IMR-90 (cell line): ENCODE measurements at regions not wholly inside any gene's neighbourhood (a gene's known extent, or its start where the extent isn't known, plus 50 kb on each side); places are given as distances from the start of the nearest gene placed in this dataset.

ENCODE experiments used
- ATAC-seq: fragments of 200-7000 bp; cut with Tn5 transposase; 2 replicates; pipeline ENCODE4 v1.9.1; 2020; ENCODE audit warnings: low read depth, mild to moderate bottlenecking, moderate library complexity
- BruUV-seq: library from RNA; stranded (reverse); fragments of 400-500 nt; replicated peaks from 2 replicates; lab custom pipeline; 2021; lab: Mats Ljungman, UMichigan
- CTCF ChIA-PET: fragments of 300-600 bp; formaldehyde crosslinking; extraction: SDS; loops from one replicate; lab custom pipeline; 2021; ENCODE audit warnings: antibody characterized with exemption; lab: Yijun Ruan, JAX
- POLR2A ChIA-PET: fragments of 300-600 bp; sonication (Branson Sonifier 250); formaldehyde crosslinking; loops from one replicate; lab custom pipeline; 2022; ENCODE audit warnings: antibody characterized with exemption; ENCODE audit not compliant: unreplicated experiment; lab: Charles Lee
- DNase-seq: peaks from one replicate; pipeline ENCODE4 v3.0.0; 2013
- H2AFZ ChIP-seq: replicated peaks from 2 replicates; pipeline ENCODE3; 2013; ENCODE audit warnings: low read length, mild to moderate bottlenecking; ENCODE audit not compliant: poor library complexity
- H2AK5ac ChIP-seq: 2 replicates; pipeline ENCODE4 v1.6.1; 2013; ENCODE audit warnings: low read depth, low read length, inconsistent platforms
- H2AK9ac ChIP-seq: replicated peaks from 2 replicates; pipeline ENCODE3; 2013; ENCODE audit warnings: mild to moderate bottlenecking, low read depth, low read length, moderate library complexity; ENCODE audit not compliant: poor library complexity
- H2BK120ac ChIP-seq: 2 replicates; pipeline ENCODE4 v1.6.1; 2013; ENCODE audit warnings: low read depth, low read length, inconsistent platforms
- H2BK15ac ChIP-seq: 3 replicates; pipeline ENCODE4 v1.6.1; 2013; ENCODE audit warnings: low read depth, low read length, inconsistent platforms
- H2BK20ac ChIP-seq: 2 replicates; pipeline ENCODE4 v1.6.1; 2013; ENCODE audit warnings: low read depth, mild to moderate bottlenecking, inconsistent platforms, low read length, moderate library complexity
- H2BK5ac ChIP-seq: 2 replicates; pipeline ENCODE4 v1.6.1; 2013; ENCODE audit warnings: mild to moderate bottlenecking, low read depth, low read length, inconsistent platforms; ENCODE audit not compliant: poor library complexity, severe bottlenecking
- H3K14ac ChIP-seq: replicated peaks from 2 replicates; pipeline ENCODE4 v1.6.1; 2013; ENCODE audit warnings: low read depth, low read length, inconsistent platforms
- H3K18ac ChIP-seq: 2 replicates; pipeline ENCODE4 v1.6.1; 2013; ENCODE audit warnings: low read depth, low read length, control low read depth
- H3K23ac ChIP-seq: 2 replicates; pipeline ENCODE4 v1.6.1; 2013; ENCODE audit warnings: low read depth, low read length, inconsistent platforms
- H3K27ac ChIP-seq: 2 replicates; pipeline ENCODE4 v1.5.1; 2013; ENCODE audit warnings: mild to moderate bottlenecking, control low read depth, low read length; ENCODE audit not compliant: insufficient read depth
- H3K27me3 ChIP-seq: 2 replicates; pipeline ENCODE4 v1.6.1; 2013; ENCODE audit warnings: low read length; ENCODE audit not compliant: control insufficient read depth, insufficient read depth
- H3K36me3 ChIP-seq: 2 replicates; pipeline ENCODE4 v1.6.1; 2013; ENCODE audit warnings: low read length, mixed read lengths; ENCODE audit not compliant: control insufficient read depth, insufficient read depth
- H3K4ac ChIP-seq: 2 replicates; pipeline ENCODE4 v1.6.1; 2013; ENCODE audit warnings: low read depth, low read length, inconsistent platforms
- H3K4me1 ChIP-seq: 2 replicates; pipeline ENCODE4 v1.6.1; 2013; ENCODE audit warnings: low read length, mixed read lengths; ENCODE audit not compliant: control insufficient read depth, insufficient read depth
- H3K4me2 ChIP-seq: 2 replicates; pipeline ENCODE4 v1.6.1; 2013; ENCODE audit warnings: low read depth, mild to moderate bottlenecking, control low read depth, low read length, moderate library complexity
- H3K4me3 ChIP-seq: 2 replicates; pipeline ENCODE4 v1.5.1; 2013; ENCODE audit warnings: low read depth, mild to moderate bottlenecking, control low read depth, low read length, moderate library complexity; ENCODE audit not compliant: insufficient read depth
- H3K56ac ChIP-seq: 2 replicates; pipeline ENCODE4 v1.6.1; 2013; ENCODE audit warnings: low read length, inconsistent platforms; ENCODE audit not compliant: insufficient read depth; ENCODE audit errors: extremely low read depth
- H3K79me1 ChIP-seq, 2 experiments: 2 replicates each; pipeline ENCODE4 v1.6.1; 2013; ENCODE audit warnings: low read length in 2 of 2, inconsistent platforms in 1 of 2, low read depth in 1 of 2
- H3K9ac ChIP-seq: 2 replicates; pipeline ENCODE4 v1.6.1; 2013; ENCODE audit warnings: low read depth, low read length, control low read depth
- H3K9me1 ChIP-seq: 2 replicates; pipeline ENCODE4 v1.6.1; 2013; ENCODE audit warnings: low read length, inconsistent platforms; ENCODE audit not compliant: insufficient read depth
- H3K9me3 ChIP-seq: 2 replicates; pipeline ENCODE4 v1.6.1; 2013; ENCODE audit warnings: low read length; ENCODE audit not compliant: control insufficient read depth, insufficient read depth
- H4K20me1 ChIP-seq: 2 replicates; pipeline ENCODE4 v1.6.1; 2013; ENCODE audit warnings: low read length, inconsistent platforms; ENCODE audit not compliant: insufficient read depth
- H4K5ac ChIP-seq: 2 replicates; pipeline ENCODE4 v1.6.1; 2013; ENCODE audit warnings: mild to moderate bottlenecking, low read depth, low read length, control low read depth
- H4K8ac ChIP-seq, 2 experiments: 2 replicates each; pipeline ENCODE4 v1.6.1; 2013; ENCODE audit warnings: low read depth in 2 of 2, low read length in 2 of 2, control low read depth in 1 of 2, inconsistent platforms in 1 of 2
- H4K91ac ChIP-seq: 2 replicates; pipeline ENCODE4 v1.6.1; 2013; ENCODE audit warnings: low read depth, low read length, inconsistent platforms; ENCODE audit not compliant: insufficient read depth
- BHLHE40 ChIP-seq: fragments of 150-350 bp; IDR thresholded peaks from 2 replicates; pipeline ENCODE4 v1.6.1; 2016; ENCODE audit warnings: mild to moderate bottlenecking, low read depth, low read length
- CHD1 ChIP-seq: IDR thresholded peaks from 2 replicates; pipeline ENCODE4 v1.6.1; 2012; ENCODE audit warnings: low read depth, low read length, improper control_type of control experiment
- CTCF ChIP-seq: conservative IDR thresholded peaks from 2 replicates; pipeline ENCODE4 v1.5.1; 2012; ENCODE audit warnings: mild to moderate bottlenecking, low read depth, low read length, improper control_type of control experiment
- FOS ChIP-seq: fragments of 150-350 bp; IDR thresholded peaks from 2 replicates; pipeline ENCODE4 v1.6.1; 2016; ENCODE audit warnings: low read depth, low read length
- MAZ ChIP-seq: IDR thresholded peaks from 2 replicates; pipeline ENCODE4 v1.6.1; 2012; ENCODE audit warnings: low read depth, mild to moderate bottlenecking, low read length, improper control_type of control experiment, moderate library complexity, borderline replicate concordance
- MXI1 ChIP-seq: IDR thresholded peaks from 2 replicates; pipeline ENCODE4 v1.6.1; 2012; ENCODE audit warnings: low read depth, mild to moderate bottlenecking, low read length, moderate library complexity, borderline replicate concordance
- NFE2L2 ChIP-seq: fragments of 150-350 bp; IDR thresholded peaks from 2 replicates; pipeline ENCODE4 v1.6.1; 2016; ENCODE audit warnings: low read depth, mild to moderate bottlenecking, low read length
- RAD21 ChIP-seq: IDR thresholded peaks from 2 replicates; pipeline ENCODE4 v1.6.1; 2012; ENCODE audit warnings: low read length, improper control_type of control experiment
- WGBS, 2 experiments: methylation state at CpG; one replicate each; pipeline versions ENCODE4 v1.1.5 to v1.1.7; 2013; ENCODE audit warnings: missing lambda C conversion rate in 2 of 2; ENCODE audit not compliant: insufficient read length in 1 of 2; ENCODE audit errors: extremely low coverage in 2 of 2; 5-methylcytosine and 5-hydroxymethylcytosine counted together
- dilution Hi-C: fragments of 300-500 bp; cut with HindIII; formaldehyde crosslinking; loops from one replicate; pipeline ENCODE4 v1.14.3; 2018; ENCODE audit warnings: low sequenced_read_pairs; ENCODE audit not compliant: unreplicated experiment
- in situ Hi-C: fragments of 300-500 bp; cut with MboI; formaldehyde crosslinking; loops from 3 replicates; pipeline ENCODE4 v1.14.3; 2019; ENCODE audit warnings: low sequenced_read_pairs, inconsistent platforms, mixed read lengths
- intact Hi-C: fragments of 100-400 bp; cut with micrococcal nuclease; formaldehyde crosslinking; loops from 2 replicates; pipeline ENCODE4 v1.10.0; 2022
- TF ChIP-seq, protein P1 (sequence below): fragments of 150-350 bp; IDR thresholded peaks from 2 replicates; pipeline ENCODE4 v1.6.1; 2017; ENCODE audit warnings: mild to moderate bottlenecking, antibody characterized with exemption, low read length, low read depth
- TF ChIP-seq, protein P2 (sequence below): fragments of 150-350 bp; IDR thresholded peaks from 2 replicates; pipeline ENCODE4 v1.6.1; 2016; ENCODE audit warnings: low read depth, mild to moderate bottlenecking, low read length, moderate library complexity, borderline replicate concordance

GRCh38 chr4:43399726-43400125 lies 507.2 kb downstream of the GRXCR1 start:
- Histone ChIP-seq H4K5ac (no peak overlapping the region), H2BK15ac (no peak overlapping the region), H3K14ac (no peak overlapping the region), H4K20me1 (no peaks in the 10 kb centered on the region), H4K91ac (no peak overlapping the region), H3K18ac (no peak overlapping the region), H2BK5ac (no peak overlapping the region), H3K4ac (no peak overlapping the region), H3K9me1 (no peaks in the 10 kb centered on the region), H3K56ac (no peak overlapping the region), H3K4me2 (no peak overlapping the region), H2AK9ac (no peak overlapping the region), H3K36me3 (no peaks in the 10 kb centered on the region), H3K4me1 (peaks cover 2% of the 10 kb centered on the region; the same call in 1 of the 2 replicates), H3K4me3 (no peak overlapping the region), H2BK20ac (no peak overlapping the region), H2AK5ac (no peak overlapping the region), H3K9ac (no peak overlapping the region), H4K8ac (no peak overlapping the region), H3K27ac (no peak overlapping the region), H2BK120ac (no peak overlapping the region), H3K79me1 (no peaks in the 10 kb centered on the region), H3K23ac (no peak overlapping the region), H3K27me3 (no peaks in the 10 kb centered on the region), H3K9me3 (no peaks in the 10 kb centered on the region), H2AFZ (no peak overlapping the region)
- intact Hi-C loops, result no loop called here
- CTCF ChIA-PET, result no interaction called here
- no TSS peak for BruUV-seq
- DNase-seq (no peak), ATAC-seq (no peak)
- TF ChIP-seq, protein P1, sequence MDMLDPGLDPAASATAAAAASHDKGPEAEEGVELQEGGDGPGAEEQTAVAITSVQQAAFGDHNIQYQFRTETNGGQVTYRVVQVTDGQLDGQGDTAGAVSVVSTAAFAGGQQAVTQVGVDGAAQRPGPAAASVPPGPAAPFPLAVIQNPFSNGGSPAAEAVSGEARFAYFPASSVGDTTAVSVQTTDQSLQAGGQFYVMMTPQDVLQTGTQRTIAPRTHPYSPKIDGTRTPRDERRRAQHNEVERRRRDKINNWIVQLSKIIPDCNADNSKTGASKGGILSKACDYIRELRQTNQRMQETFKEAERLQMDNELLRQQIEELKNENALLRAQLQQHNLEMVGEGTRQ, result no peak
- TF ChIP-seq, protein P2, sequence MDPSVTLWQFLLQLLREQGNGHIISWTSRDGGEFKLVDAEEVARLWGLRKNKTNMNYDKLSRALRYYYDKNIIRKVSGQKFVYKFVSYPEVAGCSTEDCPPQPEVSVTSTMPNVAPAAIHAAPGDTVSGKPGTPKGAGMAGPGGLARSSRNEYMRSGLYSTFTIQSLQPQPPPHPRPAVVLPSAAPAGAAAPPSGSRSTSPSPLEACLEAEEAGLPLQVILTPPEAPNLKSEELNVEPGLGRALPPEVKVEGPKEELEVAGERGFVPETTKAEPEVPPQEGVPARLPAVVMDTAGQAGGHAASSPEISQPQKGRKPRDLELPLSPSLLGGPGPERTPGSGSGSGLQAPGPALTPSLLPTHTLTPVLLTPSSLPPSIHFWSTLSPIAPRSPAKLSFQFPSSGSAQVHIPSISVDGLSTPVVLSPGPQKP, result no peak
- TF ChIP-seq CTCF (no peak), FOS (no peak), MXI1 (no peak), RAD21 (no peak), NFE2L2 (no peak), BHLHE40 (no peak), MAZ (no peak), CHD1 (no peak)
- in situ Hi-C loops, result no loop called here
- WGBS, 2 experiments, result no CpG with 5 or more reads among the region's 3 CpGs
- POLR2A ChIA-PET, result no interaction called here
- dilution Hi-C loops, result no loop called here
